ENCODE measurements at regions not wholly inside any gene's neighbourhood (a gene's known extent, or its start where the extent isn't known, plus 50 kb on each side); places are given as distances from the start of the nearest gene placed in this dataset.

- DNase-seq (ENCODE audit: low spot score), result no peak
These were observed 102.2 kb upstream of the IRX6 start for GRCh38 chr16:55221836-55222235.

GRCh38 chr16:55222486-55222885 is 101.5 kb upstream of the IRX6 start:
- no peak for DNase-seq (ENCODE audit: low spot score)

DNA sequence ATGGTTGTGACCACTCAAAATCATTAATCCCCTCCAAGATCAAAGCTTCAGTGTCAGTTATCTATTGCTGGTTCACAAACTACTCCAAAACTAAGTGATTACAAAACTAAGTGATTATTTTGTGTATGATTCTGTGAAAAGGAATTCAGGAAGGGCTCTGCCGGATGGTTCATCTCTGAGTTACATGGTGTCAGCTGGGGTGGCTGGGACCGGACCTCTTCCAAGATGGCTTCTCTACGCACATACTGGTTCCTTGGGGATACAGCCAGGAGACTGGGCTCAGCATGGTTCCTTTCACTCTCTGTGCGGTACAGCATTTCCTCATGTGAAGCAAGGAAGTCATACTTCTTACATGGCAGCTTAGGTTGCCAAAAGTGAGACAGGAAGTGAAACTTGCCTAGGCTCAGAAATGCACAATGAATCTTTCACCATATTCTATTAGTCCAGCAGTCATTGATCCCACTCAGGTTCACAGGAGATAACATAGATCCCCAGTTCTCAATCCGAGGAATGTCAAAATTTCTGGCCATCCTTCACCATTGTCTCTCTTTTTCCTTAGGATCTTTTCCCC is 97.9 kb upstream of the IRX6 start:
- no peak for DNase-seq (ENCODE audit: low spot score)

GRCh38 chr16:55232822-55233221 is 91.2 kb upstream of the IRX6 start:
- no peak for DNase-seq (ENCODE audit: low spot score)

- DNase-seq (ENCODE audit: low spot score), result no peak
These were observed 90.5 kb upstream of the IRX6 start for GRCh38 chr16:55233464-55233863.

- no peak for DNase-seq (ENCODE audit: low spot score)
These were observed 87.3 kb upstream of the IRX6 start for GRCh38 chr16:55236655-55237054.

DNA sequence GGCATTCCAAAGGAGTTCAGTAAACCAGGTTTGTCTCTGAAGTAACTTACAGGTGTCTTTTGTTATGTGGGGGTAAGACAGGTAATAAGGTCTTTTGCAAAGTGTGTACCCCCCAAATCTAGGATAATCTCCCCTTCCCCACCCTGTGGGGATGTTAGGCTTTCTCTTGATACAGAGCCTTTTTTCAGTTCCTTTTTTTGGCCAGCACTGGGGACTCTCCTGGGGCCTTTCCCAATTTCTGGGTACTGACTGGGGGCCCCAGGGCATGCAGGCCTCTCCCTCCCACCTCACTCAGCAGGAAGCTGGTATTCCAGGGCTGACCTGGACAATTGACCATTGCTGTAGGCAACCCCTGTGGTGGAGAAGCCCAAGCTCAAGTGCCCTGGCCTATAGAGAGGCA is 84.3 kb upstream of the IRX6 start:
- DNase-seq (ENCODE audit: low spot score), result no peak

GRCh38 chr16:55240888-55241287 is 83.1 kb upstream of the IRX6 start:
- no peak for DNase-seq (ENCODE audit: low spot score)

DNA sequence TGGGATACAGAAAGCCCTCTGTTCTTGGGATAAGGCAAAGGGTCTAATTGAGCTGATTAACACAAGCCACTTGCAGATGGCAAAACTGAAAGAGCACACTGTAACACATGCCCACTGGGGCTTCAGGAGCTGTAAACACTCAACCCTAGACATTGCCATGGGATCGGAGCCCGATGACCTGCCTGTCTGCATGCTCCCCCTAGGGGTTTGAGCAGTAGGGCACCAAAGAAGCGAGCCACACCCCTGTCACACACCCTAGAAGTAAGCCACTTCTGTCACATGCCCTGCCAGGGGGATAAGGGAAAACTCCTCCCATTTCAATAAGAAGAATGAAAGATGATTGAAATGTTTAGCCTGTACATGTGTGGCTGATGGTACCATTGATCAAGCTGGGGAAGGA is 81.3 kb upstream of the IRX6 start:
- no peak for DNase-seq (ENCODE audit: low spot score)

DNA sequence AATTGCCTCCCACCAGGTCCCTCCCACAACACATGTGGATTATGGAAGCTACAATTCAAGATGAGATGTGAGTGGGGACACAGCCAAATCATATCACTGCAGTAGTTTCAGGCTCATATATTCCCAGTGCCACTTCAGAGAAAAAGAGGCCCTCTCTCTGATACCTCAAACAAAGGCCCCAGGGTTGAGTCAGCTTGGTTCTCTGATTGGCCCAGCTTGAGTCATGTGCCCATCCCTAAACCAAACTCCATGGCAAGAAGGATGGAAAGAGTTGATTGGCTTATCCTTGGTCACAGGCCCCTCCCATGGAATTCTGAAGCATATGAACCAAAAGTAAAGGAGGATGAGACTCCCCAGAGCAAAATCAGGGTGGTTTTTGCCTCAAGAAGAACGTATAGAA is 75.9 kb upstream of the IRX6 start:
- no peak for DNase-seq (ENCODE audit: low spot score)

GRCh38 chr16:55248494-55248893 is 75.5 kb upstream of the IRX6 start:
- DNase-seq (ENCODE audit: low spot score), result no peak

DNA sequence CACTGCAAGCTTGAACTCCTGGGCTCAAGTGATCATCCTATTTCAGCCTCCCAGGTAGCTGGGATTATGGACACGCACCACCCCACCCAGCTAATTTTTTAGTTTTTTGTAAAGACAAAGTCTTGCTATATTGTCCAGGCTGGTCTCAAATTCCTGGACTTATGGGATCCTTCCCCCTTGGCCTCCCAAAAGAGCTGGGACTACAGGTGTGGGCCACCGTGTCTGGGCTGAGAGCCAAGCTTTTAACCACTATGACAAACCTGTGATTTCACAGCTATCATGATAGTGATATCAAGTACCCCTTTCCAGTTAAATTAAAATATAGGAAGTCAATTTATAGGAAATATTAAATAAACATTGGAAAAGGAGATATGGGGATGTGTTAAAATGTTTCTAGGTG is 74.6 kb upstream of the IRX6 start:
- no peak for DNase-seq (ENCODE audit: low spot score)

GRCh38 chr16:55249936-55250335 is 74.1 kb upstream of the IRX6 start:
- no peak for DNase-seq (ENCODE audit: low spot score)

DNA sequence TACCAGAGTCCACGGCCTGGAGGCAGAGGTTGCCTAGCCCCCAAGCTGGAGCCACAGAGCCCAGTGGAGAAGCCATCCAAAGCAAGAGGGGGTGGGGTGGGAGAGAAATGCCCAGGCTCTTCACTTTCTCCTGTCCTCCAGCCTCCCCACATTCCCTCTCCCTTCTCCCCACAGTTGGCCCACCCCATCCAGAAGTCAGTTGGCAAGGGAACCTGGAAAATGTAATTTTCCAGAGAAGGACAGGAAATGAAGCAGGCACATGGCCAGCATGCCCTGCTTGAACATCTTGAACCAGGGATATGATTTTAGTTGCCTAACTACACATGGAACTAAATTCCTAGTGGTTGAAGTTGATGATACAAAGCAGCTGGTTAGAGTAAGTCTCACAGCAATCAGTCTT is 73.3 kb upstream of the IRX6 start:
- no peak for DNase-seq (ENCODE audit: low spot score)

GRCh38 chr16:55251151-55251550 is 72.9 kb upstream of the IRX6 start:
- no peak for DNase-seq (ENCODE audit: low spot score)

DNA sequence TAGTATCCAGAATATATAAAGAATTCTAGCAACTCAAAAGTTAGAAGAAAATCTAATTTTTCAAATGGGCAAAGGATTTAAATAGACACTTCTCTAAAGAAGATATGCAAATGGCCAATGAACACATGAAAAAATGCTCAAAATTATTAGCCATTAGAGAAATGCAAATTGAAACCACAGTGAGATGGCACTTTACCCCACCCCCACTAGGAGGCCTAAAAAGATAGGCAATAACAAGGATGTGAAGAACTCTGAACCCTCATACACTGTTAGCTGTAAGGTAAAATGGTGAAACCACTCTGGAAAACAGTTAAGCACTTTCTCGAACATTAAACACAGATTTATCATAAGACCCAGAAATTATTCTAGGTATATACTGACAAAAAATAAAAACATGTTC is 71.4 kb upstream of the IRX6 start:
- no peak for DNase-seq (ENCODE audit: low spot score)

GRCh38 chr16:55253987-55254386 is 70.0 kb upstream of the IRX6 start:
- DNase-seq (ENCODE audit: low spot score), result no peak

DNA sequence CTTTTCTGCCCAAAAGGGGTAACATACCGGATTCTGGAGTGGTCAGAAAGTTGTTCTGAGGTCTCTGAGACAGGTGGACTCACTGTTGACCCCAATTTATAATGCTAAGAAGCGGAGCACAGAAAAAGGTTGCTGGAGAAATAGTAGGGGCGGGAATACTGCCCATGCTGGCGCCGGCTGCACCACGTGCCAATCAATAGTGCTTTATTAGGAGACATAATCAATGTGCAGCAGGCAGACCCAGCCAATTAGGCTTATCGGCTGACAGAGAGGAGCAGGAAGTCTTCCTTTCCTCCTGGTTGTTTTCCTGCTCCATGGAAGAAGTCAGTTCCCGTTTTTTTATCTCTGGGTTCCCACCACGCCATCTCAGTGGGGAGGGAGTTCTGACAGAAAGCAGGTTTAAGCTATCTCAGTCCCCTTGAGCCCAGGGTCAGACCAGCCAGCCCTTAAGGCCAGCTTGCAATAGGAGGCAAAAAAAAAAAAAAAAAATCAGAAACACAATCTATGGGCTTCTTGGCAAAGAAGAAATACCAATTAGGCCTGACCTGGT is 68.2 kb upstream of the IRX6 start:
- no peak for DNase-seq (ENCODE audit: low spot score)

- DNase-seq (ENCODE audit: low spot score), result no peak
These were observed 67.5 kb upstream of the IRX6 start for GRCh38 chr16:55256412-55257016.

DNA sequence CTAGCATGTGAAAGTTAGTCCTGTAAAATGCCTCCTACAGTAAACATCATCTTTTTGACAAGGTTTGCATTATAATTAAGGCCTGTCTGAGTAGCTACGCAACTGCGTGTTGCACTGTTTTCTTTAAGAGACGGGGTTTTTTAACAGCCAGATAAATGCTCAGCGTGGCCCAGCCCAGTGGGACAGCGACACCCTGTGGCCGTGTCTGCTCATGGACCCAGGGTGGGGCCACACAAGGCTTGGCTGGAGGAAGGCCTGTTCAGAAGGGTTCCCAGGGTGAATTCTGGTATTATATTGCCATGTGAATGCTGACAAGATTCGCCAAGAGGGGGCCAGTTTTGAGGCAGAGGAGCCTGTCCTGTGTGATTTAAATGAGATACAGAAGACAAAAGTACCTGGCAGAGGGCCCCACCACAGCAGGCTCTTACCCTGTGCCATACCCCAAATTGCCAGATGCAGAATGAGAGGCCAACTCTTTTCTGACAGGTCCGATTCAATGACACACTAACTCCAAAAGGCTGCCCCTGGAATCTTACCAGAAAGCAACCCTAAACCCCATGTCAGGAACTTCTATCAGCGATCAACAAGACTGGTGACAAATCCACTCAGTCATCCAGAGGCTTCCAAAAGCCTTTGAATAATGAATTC is 65.9 kb upstream of the IRX6 start:
- DNase-seq (ENCODE audit: low spot score), result peak; percentile 44

DNA sequence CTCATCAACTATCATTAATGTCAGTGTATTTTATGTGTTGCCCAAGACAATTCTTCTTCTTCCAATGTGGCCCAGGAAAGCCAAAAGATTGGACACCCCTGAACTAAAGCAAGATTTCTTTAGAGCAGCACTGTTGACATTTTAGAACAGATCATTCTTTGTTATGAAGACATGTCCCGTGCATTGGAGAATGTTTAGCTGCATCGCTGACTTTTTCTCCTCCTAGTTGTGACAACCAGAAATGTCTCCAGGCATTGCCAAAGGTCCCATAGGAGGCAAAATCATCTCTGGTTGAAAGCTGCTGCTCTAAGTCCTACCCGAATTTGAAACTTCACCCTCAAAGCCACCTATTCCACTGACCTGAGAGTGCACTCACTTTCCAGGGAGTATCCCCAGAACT is 62.7 kb upstream of the IRX6 start:
- DNase-seq (ENCODE audit: low spot score), result no peak

DNA sequence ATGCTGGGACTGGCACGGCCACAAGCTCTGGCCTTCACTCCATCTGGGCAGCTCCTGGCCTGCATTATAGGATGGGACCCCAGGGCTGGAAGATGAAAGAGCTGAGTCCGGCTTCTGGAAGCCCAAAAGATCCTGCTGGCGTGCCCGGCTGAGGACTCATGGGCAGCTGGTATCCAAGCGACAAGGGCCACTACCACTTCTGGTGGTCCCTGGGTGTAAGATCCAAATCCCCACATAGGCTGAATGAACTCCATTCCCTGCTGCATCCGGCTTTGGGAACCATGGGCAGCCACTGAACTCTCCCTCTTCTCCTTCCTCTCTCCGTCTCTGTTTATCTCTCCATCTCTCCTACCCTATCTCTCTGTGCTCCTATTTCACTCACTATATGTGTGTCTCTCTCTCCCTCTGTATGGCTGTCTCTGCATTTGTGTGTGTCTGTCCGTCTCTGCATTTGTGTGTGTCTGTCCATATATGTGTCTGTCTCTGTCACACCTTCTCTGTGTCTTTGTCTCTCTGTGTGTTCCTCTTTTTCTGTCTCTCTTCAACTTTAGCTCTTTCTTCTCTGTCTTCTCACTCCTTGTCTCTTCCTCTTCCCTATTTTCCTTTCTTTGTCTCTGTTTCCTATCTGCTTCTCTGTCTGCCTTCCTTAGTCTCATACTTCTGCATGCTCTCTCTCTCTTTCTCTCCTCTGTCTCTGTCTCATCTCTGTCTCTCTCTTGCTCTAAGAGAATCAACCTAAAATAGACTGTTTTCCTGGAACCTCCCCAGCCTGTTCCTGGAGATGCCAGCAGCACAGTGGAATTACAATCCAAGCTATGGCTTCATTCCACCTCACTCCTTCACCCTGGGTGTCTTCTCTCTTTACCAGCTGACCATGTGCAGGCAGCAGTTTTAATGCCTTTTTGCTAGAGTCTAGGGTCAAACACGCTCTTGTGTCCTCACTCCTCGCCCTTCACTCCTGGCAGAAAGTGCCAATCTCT is 60.4 kb upstream of the IRX6 start:
- no peak for DNase-seq (ENCODE audit: low spot score)

- no peak for DNase-seq (ENCODE audit: low spot score)
These were observed 59.1 kb upstream of the IRX6 start for GRCh38 chr16:55264949-55265348.
